ENCODE measurements at regions not wholly inside any gene's neighbourhood (a gene's known extent, or its start where the extent isn't known, plus 50 kb on each side); places are given as distances from the start of the nearest gene placed in this dataset.

- TF ChIP-seq CTCF (IDR thresholded peaks at IDR 0.05) = no peak
- TF ChIP-seq POLR2A (IDR thresholded peaks at IDR 0.05) = no peak
These were observed 504.1 kb upstream of the CDIN1 start for GRCh38 chr15:36075333-36075732.
